PC-3 (cell line): ENCODE measurements at regions not wholly inside any gene's neighbourhood (a gene's known extent, or its start where the extent isn't known, plus 50 kb on each side); places are given as distances from the start of the nearest gene placed in this dataset.

ENCODE experiments used
- ATAC-seq: fragments of 200-7000 bp; cut with Tn5 transposase; 2 replicates; pipeline ENCODE4 v1.9.1; 2020; ENCODE audit warnings: mild to moderate bottlenecking, moderate library complexity
- BruUV-seq: library from RNA; stranded (reverse); fragments of 400-500 nt; replicated peaks from 2 replicates; lab custom pipeline; 2021; lab: Mats Ljungman, UMichigan
- CTCF ChIA-PET: fragments of 300-600 bp; sonication (Branson Sonifier 250); formaldehyde crosslinking; loops from one replicate; lab custom pipeline; 2022; ENCODE audit warnings: antibody characterized with exemption; lab: Charles Lee
- POLR2A ChIA-PET: fragments of 300-600 bp; sonication (Branson Sonifier 250); formaldehyde crosslinking; loops from one replicate; lab custom pipeline; 2022; ENCODE audit warnings: antibody characterized with exemption; ENCODE audit not compliant: unreplicated experiment; lab: Charles Lee
- DNase-seq: peaks from one replicate; pipeline ENCODE4 v3.0.0-alpha.2; 2015
- H2AFZ ChIP-seq: fragments of 300-600 bp; sonication (generic); 2 replicates; pipeline ENCODE4 v1.6.0; 2016; ENCODE audit warnings: antibody characterized with exemption, low read length
- H3F3A ChIP-seq: fragments of 300-600 bp; sonication (generic); one replicate; pipeline ENCODE4 v1.6.0; 2017; ENCODE audit warnings: antibody characterized with exemption, low read length, control low read depth, mild to moderate bottlenecking; ENCODE audit not compliant: unreplicated experiment
- H3K27ac ChIP-seq: fragments of 300-600 bp; sonication (generic); 2 replicates; pipeline ENCODE4 v1.5.1; 2016; ENCODE audit warnings: mild to moderate bottlenecking, low read length
- H3K27me3 ChIP-seq: fragments of 300-600 bp; sonication (generic); 2 replicates; pipeline ENCODE4 v1.6.1; 2016; ENCODE audit warnings: low read length, mixed read lengths
- H3K36me3 ChIP-seq: fragments of 300-600 bp; sonication (generic); 2 replicates; pipeline ENCODE4 v1.6.1; 2016; ENCODE audit warnings: low read depth, mixed run types, low read length, mixed read lengths
- H3K4me1 ChIP-seq: fragments of 300-600 bp; sonication (generic); 2 replicates; pipeline ENCODE4 v1.5.1; 2016; ENCODE audit warnings: low read length; ENCODE audit not compliant: insufficient read depth
- H3K4me2 ChIP-seq: fragments of 300-600 bp; sonication (generic); 2 replicates; pipeline ENCODE4 v1.6.0; 2016; ENCODE audit warnings: low read length
- H3K4me3 ChIP-seq: fragments of 300-600 bp; sonication (generic); 2 replicates; pipeline ENCODE4 v1.5.1; 2016; ENCODE audit warnings: mild to moderate bottlenecking, low read length, mixed read lengths
- H3K79me2 ChIP-seq: fragments of 300-600 bp; sonication (generic); 2 replicates; pipeline ENCODE4 v1.6.1; 2017; ENCODE audit warnings: low read length, mixed read lengths
- H3K9ac ChIP-seq: fragments of 300-600 bp; sonication (generic); 2 replicates; pipeline ENCODE4 v1.6.0; 2016; ENCODE audit warnings: mild to moderate bottlenecking, low read length
- H3K9me2 ChIP-seq: fragments of 300-600 bp; sonication (generic); replicated peaks from 2 replicates; pipeline ENCODE4 v1.6.1; 2016; ENCODE audit warnings: mixed run types, low read length, mixed read lengths
- H3K9me3 ChIP-seq: fragments of 300-600 bp; sonication (generic); 2 replicates; pipeline ENCODE4 v1.6.1; 2016; ENCODE audit warnings: low read length, mixed read lengths
- H4K20me1 ChIP-seq: fragments of 300-600 bp; sonication (generic); 2 replicates; pipeline ENCODE4 v1.6.1; 2016; ENCODE audit warnings: low read length, mixed read lengths
- CTCF ChIP-seq: fragments of 300-600 bp; sonication (generic); conservative IDR thresholded peaks from 2 replicates; pipeline ENCODE4 v1.5.1; 2017; ENCODE audit warnings: antibody characterized with exemption, low read depth, mild to moderate bottlenecking, low read length
- EZH2 ChIP-seq: fragments of 300-600 bp; sonication (generic); IDR thresholded peaks from one replicate; pipeline ENCODE4 v1.6.1; 2017; ENCODE audit warnings: antibody characterized with exemption, mild to moderate bottlenecking, low read length; ENCODE audit not compliant: unreplicated experiment
- EZH2phosphoT487 ChIP-seq: fragments of 300-600 bp; sonication (generic); IDR thresholded peaks from 2 replicates; pipeline ENCODE4 v1.6.1; 2018; ENCODE audit warnings: mild to moderate bottlenecking, antibody characterized with exemption, low read length, borderline replicate concordance
- intact Hi-C: fragments of 100-400 bp; cut with micrococcal nuclease; formaldehyde crosslinking; loops from 2 replicates; pipeline ENCODE4 v1.9.0; 2023

- Histone ChIP-seq H3K4me2 (peak overlapping the region; percentile 77), H3K36me3 (no peaks in the 10 kb centered on the region; the same call in 1 of the 2 replicates)
These were observed 73.0 kb upstream of the KCTD1 start for GRCh38 chr18:26621161-26622026.

GRCh38 chr18:26619350-26619749, 71.0 kb upstream of the KCTD1 start:
- H2AFZ ChIP-seq, result no peak overlapping the region
- no peaks in the 10 kb centered on the region; the same call in 1 of the 2 replicates for H3K36me3 ChIP-seq
- no peaks in the 10 kb centered on the region for H3F3A ChIP-seq
- no peaks in the 10 kb centered on the region for H3K9me2 ChIP-seq
- H3K4me2 ChIP-seq, result no peak overlapping the region
- no peak overlapping the region for H3K27ac ChIP-seq
- no peak overlapping the region for H3K4me3 ChIP-seq
- ATAC-seq, result no peak
- H3K4me1 ChIP-seq, result peaks cover 32% of the 10 kb centered on the region
- no peaks in the 10 kb centered on the region for H3K9me3 ChIP-seq
- H3K9ac ChIP-seq, result no peak overlapping the region
- H3K27me3 ChIP-seq, result no peaks in the 10 kb centered on the region
- TF ChIP-seq EZH2phosphoT487 (no peak), CTCF (no peak), EZH2 (no peak)
- no peaks in the 10 kb centered on the region for H3K79me2 ChIP-seq
- ChIA-PET CTCF (interaction anchor here (0.6 to 0.9 kb wide), 2 partner anchors 169 to 245 kb away, joined by 3 read pairs; no protein-coding TSS in a partner anchor), POLR2A (no interaction called here)
- DNase-seq, result no peak
- no TSS peak for BruUV-seq
- intact Hi-C loops, result loop anchor here (10.0 kb wide), 1 partner anchor 215 kb away; no protein-coding TSS in a partner anchor
- no peaks in the 10 kb centered on the region for H4K20me1 ChIP-seq

More at GRCh38 chr18:26621161-26622026, 73.0 kb upstream of the KCTD1 start:
- intact Hi-C loops, result loop anchor here (1.0 to 5.0 kb wide), 7 partner anchors 28 to 383 kb away; partner anchors contain the start of gene KCTD1
- Histone ChIP-seq H3K9ac (0 out of 2 replicates have a peak overlapping the region, but pooled peaks have one; percentile 24), H3K27ac (no peak overlapping the region), H3K9me3 (no peaks in the 10 kb centered on the region), H4K20me1 (no peaks in the 10 kb centered on the region), H2AFZ (peak overlapping the region; percentile 80), H3K27me3 (no peaks in the 10 kb centered on the region), H3F3A (no peaks in the 10 kb centered on the region), H3K9me2 (no peaks in the 10 kb centered on the region), H3K4me1 (peaks cover 19% of the 10 kb centered on the region), H3K4me3 (peak overlapping the region; percentile 67), H3K79me2 (no peaks in the 10 kb centered on the region)
- BruUV-seq, result no TSS peak
- DNase-seq (peak; percentile 79), ATAC-seq (peak; percentile 83)
- ChIA-PET POLR2A (interaction anchor here (0.6 kb wide), 1 partner anchor 302 kb away, joined by 9 read pairs; no protein-coding TSS in a partner anchor), CTCF (interaction anchor here (0.5 to 1.4 kb wide), 17 partner anchors 28 to 1165 kb away, joined by 3 to 12 read pairs (median 5); no protein-coding TSS in a partner anchor)
- TF ChIP-seq EZH2, result no peak
- TF ChIP-seq CTCF, result peak; percentile 83
